ENCODE measurements at regions not wholly inside any gene's neighbourhood (a gene's known extent, or its start where the extent isn't known, plus 50 kb on each side); places are given as distances from the start of the nearest gene placed in this dataset.
"Not testable (repeated sequence)": the region's sequence is repeated elsewhere in the genome, so short reads cannot be mapped to it uniquely, and the experiment has no call there.

GRCh38 chr4:181021213-181021612, 1222.0 kb upstream of the TENM3 start:
- Histone ChIP-seq H3K36me3 (ENCODE audit: insufficient read depth, low read length) (no peaks in the 10 kb centered on the region), H3K9ac (ENCODE audit: low read depth, low read length) (no peak overlapping the region), H3K4me1 (ENCODE audit: insufficient read depth, low read length) (no peaks in the 10 kb centered on the region; the same call in 1 of the 2 replicates), H3K9me3 (ENCODE audit: control insufficient read depth, insufficient read depth, low read length) (peaks cover 3% of the 10 kb centered on the region; the same call in 1 of the 2 replicates)

- H3K9me3 ChIP-seq (ENCODE audit: control insufficient read depth, insufficient read depth, low read length); H3K4me1 ChIP-seq (ENCODE audit: insufficient read depth, low read length); H3K9ac ChIP-seq (ENCODE audit: low read depth, low read length); H3K36me3 ChIP-seq (ENCODE audit: insufficient read depth, low read length): not testable (repeated sequence)
Measured at GRCh38 chr4:181030135-181030921, 1212.9 kb upstream of the TENM3 start.

- no peak overlapping the region for H3K9ac ChIP-seq (ENCODE audit: low read depth, low read length)
- H3K4me1 ChIP-seq (ENCODE audit: insufficient read depth, low read length): peaks cover 3% of the 10 kb centered on the region; the same call in 1 of the 2 replicates
- H3K36me3 ChIP-seq (ENCODE audit: insufficient read depth, low read length): no peaks in the 10 kb centered on the region
- H3K9me3 ChIP-seq (ENCODE audit: control insufficient read depth, insufficient read depth, low read length): 0 out of 2 replicates have a peak, but pooled peaks cover 3% of the 10 kb centered on the region
Measured at GRCh38 chr4:181030961-181031360, 1212.2 kb upstream of the TENM3 start.

- no peaks in the 10 kb centered on the region for H3K4me1 ChIP-seq (ENCODE audit: insufficient read depth, low read length)
- no peaks in the 10 kb centered on the region for H3K9me3 ChIP-seq (ENCODE audit: control insufficient read depth, insufficient read depth, low read length)
- H3K9ac ChIP-seq (ENCODE audit: low read depth, low read length): no peak overlapping the region
- no peaks in the 10 kb centered on the region for H3K36me3 ChIP-seq (ENCODE audit: insufficient read depth, low read length)
Measured at GRCh38 chr4:181043486-181043885, 1199.7 kb upstream of the TENM3 start.

- Histone ChIP-seq H3K9me3 (ENCODE audit: control insufficient read depth, insufficient read depth, low read length) (no peaks in the 10 kb centered on the region), H3K4me1 (ENCODE audit: insufficient read depth, low read length) (no peaks in the 10 kb centered on the region), H3K9ac (ENCODE audit: low read depth, low read length) (no peak overlapping the region), H3K36me3 (ENCODE audit: insufficient read depth, low read length) (no peaks in the 10 kb centered on the region)
Measured at GRCh38 chr4:181046809-181047208, 1196.4 kb upstream of the TENM3 start.

- H3K9me3 ChIP-seq (ENCODE audit: control insufficient read depth, insufficient read depth, low read length): no peaks in the 10 kb centered on the region
Measured at GRCh38 chr4:181051931-181052330, 1191.3 kb upstream of the TENM3 start.

GRCh38 chr4:181061787-181062186, 1181.4 kb upstream of the TENM3 start:
- H3K36me3 ChIP-seq (ENCODE audit: insufficient read depth, low read length): no peaks in the 10 kb centered on the region
- peaks cover 5% of the 10 kb centered on the region; the same call in 1 of the 2 replicates for H3K4me1 ChIP-seq (ENCODE audit: insufficient read depth, low read length)
- H3K9me3 ChIP-seq (ENCODE audit: control insufficient read depth, insufficient read depth, low read length): no peaks in the 10 kb centered on the region
- H3K9ac ChIP-seq (ENCODE audit: low read depth, low read length): no peak overlapping the region

More at GRCh38 chr4:181051931-181052330, 1191.3 kb upstream of the TENM3 start:
- no peaks in the 10 kb centered on the region for H3K4me1 ChIP-seq (ENCODE audit: insufficient read depth, low read length)
- no peaks in the 10 kb centered on the region for H3K36me3 ChIP-seq (ENCODE audit: insufficient read depth, low read length)
- H3K9ac ChIP-seq (ENCODE audit: low read depth, low read length): no peak overlapping the region

- Histone ChIP-seq H3K36me3 (ENCODE audit: insufficient read depth, low read length) (no peaks in the 10 kb centered on the region), H3K4me1 (ENCODE audit: insufficient read depth, low read length) (peaks cover 5% of the 10 kb centered on the region; the same call in 1 of the 2 replicates), H3K9me3 (ENCODE audit: control insufficient read depth, insufficient read depth, low read length) (no peaks in the 10 kb centered on the region), H3K9ac (ENCODE audit: low read depth, low read length) (no peak overlapping the region)
Measured at GRCh38 chr4:181063212-181063611, 1180.0 kb upstream of the TENM3 start.

- H3K9me3 ChIP-seq (ENCODE audit: control insufficient read depth, insufficient read depth, low read length): no peaks in the 10 kb centered on the region
Measured at GRCh38 chr4:181077341-181077740, 1165.9 kb upstream of the TENM3 start.

GRCh38 chr4:181078196-181078595, 1165.0 kb upstream of the TENM3 start:
- Histone ChIP-seq H3K36me3 (ENCODE audit: insufficient read depth, low read length) (no peaks in the 10 kb centered on the region), H3K9ac (ENCODE audit: low read depth, low read length) (no peak overlapping the region), H3K9me3 (ENCODE audit: control insufficient read depth, insufficient read depth, low read length) (no peaks in the 10 kb centered on the region), H3K4me1 (ENCODE audit: insufficient read depth, low read length) (no peaks in the 10 kb centered on the region)

More at GRCh38 chr4:181077341-181077740, 1165.9 kb upstream of the TENM3 start:
- Histone ChIP-seq H3K36me3 (ENCODE audit: insufficient read depth, low read length) (no peaks in the 10 kb centered on the region), H3K4me1 (ENCODE audit: insufficient read depth, low read length) (no peaks in the 10 kb centered on the region), H3K9ac (ENCODE audit: low read depth, low read length) (no peak overlapping the region)

- Histone ChIP-seq H3K4me1 (ENCODE audit: insufficient read depth, low read length) (no peaks in the 10 kb centered on the region), H3K36me3 (ENCODE audit: insufficient read depth, low read length) (no peaks in the 10 kb centered on the region), H3K9me3 (ENCODE audit: control insufficient read depth, insufficient read depth, low read length) (no peaks in the 10 kb centered on the region)
Measured at GRCh38 chr4:181083757-181084361, 1159.3 kb upstream of the TENM3 start.

GRCh38 chr4:181085557-181085956, 1157.6 kb upstream of the TENM3 start:
- Histone ChIP-seq H3K4me1 (ENCODE audit: insufficient read depth, low read length) (no peaks in the 10 kb centered on the region), H3K9ac (ENCODE audit: low read depth, low read length) (no peak overlapping the region), H3K36me3 (ENCODE audit: insufficient read depth, low read length) (no peaks in the 10 kb centered on the region), H3K9me3 (ENCODE audit: control insufficient read depth, insufficient read depth, low read length) (no peaks in the 10 kb centered on the region)

More at GRCh38 chr4:181083757-181084361, 1159.3 kb upstream of the TENM3 start:
- no peak overlapping the region for H3K9ac ChIP-seq (ENCODE audit: low read depth, low read length)

GRCh38 chr4:181105487-181105886, 1137.7 kb upstream of the TENM3 start:
- no peaks in the 10 kb centered on the region for H3K4me1 ChIP-seq (ENCODE audit: insufficient read depth, low read length)
- no peaks in the 10 kb centered on the region for H3K9me3 ChIP-seq (ENCODE audit: control insufficient read depth, insufficient read depth, low read length)
- H3K36me3 ChIP-seq (ENCODE audit: insufficient read depth, low read length): no peaks in the 10 kb centered on the region
- H3K9ac ChIP-seq (ENCODE audit: low read depth, low read length): no peak overlapping the region

GRCh38 chr4:181106398-181106797, 1136.8 kb upstream of the TENM3 start:
- Histone ChIP-seq H3K9me3 (ENCODE audit: control insufficient read depth, insufficient read depth, low read length) (no peaks in the 10 kb centered on the region), H3K4me1 (ENCODE audit: insufficient read depth, low read length) (no peaks in the 10 kb centered on the region), H3K36me3 (ENCODE audit: insufficient read depth, low read length) (no peaks in the 10 kb centered on the region), H3K9ac (ENCODE audit: low read depth, low read length) (no peak overlapping the region)

- Histone ChIP-seq H3K36me3 (ENCODE audit: insufficient read depth, low read length) (no peaks in the 10 kb centered on the region), H3K9ac (ENCODE audit: low read depth, low read length) (no peak overlapping the region), H3K4me1 (ENCODE audit: insufficient read depth, low read length) (no peaks in the 10 kb centered on the region), H3K9me3 (ENCODE audit: control insufficient read depth, insufficient read depth, low read length) (no peaks in the 10 kb centered on the region)
Measured at GRCh38 chr4:181108237-181108636, 1135.0 kb upstream of the TENM3 start.
